Neural cell (in vitro differentiated cells): ENCODE measurements at regions not wholly inside any gene's neighbourhood (a gene's known extent, or its start where the extent isn't known, plus 50 kb on each side); places are given as distances from the start of the nearest gene placed in this dataset.

Experiments
- H2AFZ ChIP-seq: fragments of 200-600, 300-800 bp; sonication (generic), shearing (Covaris generic); 2 replicates; pipeline ENCODE4 v1.6.0; 2014; ENCODE audit warnings: low read depth, mild to moderate bottlenecking, antibody characterized with exemption, low read length, moderate library complexity
- H3F3A ChIP-seq: fragments of 200-600 bp; shearing (Covaris generic); 2 replicates; pipeline ENCODE4 v1.6.1; 2016; ENCODE audit warnings: mild to moderate bottlenecking, moderate library complexity, mixed read lengths, antibody characterized with exemption, low read length; ENCODE audit not compliant: insufficient read depth, poor library complexity, severe bottlenecking
- H3K27ac ChIP-seq: fragments of 200-600, 300-800 bp; sonication (generic), shearing (Covaris generic); 2 replicates; pipeline ENCODE4 v1.5.1; 2014; ENCODE audit warnings: mild to moderate bottlenecking, low read length, moderate library complexity
- H3K27me3 ChIP-seq: fragments of 300-800, 200-600 bp; sonication (generic), shearing (Covaris generic); 2 replicates; pipeline ENCODE4 v1.6.0; 2014; ENCODE audit warnings: mild to moderate bottlenecking, low read depth, low read length, moderate library complexity; ENCODE audit not compliant: insufficient read depth
- H3K36me3 ChIP-seq: fragments of 300-800, 200-600 bp; sonication (generic), shearing (Covaris generic); 2 replicates; pipeline ENCODE4 v1.5.1; 2014; ENCODE audit warnings: mild to moderate bottlenecking, antibody characterized with exemption, low read length, moderate library complexity; ENCODE audit not compliant: insufficient read depth
- H3K4me2 ChIP-seq: fragments of 300-800, 200-600 bp; sonication (generic), shearing (Covaris generic); 2 replicates; pipeline ENCODE4 v1.6.0; 2014; ENCODE audit warnings: mild to moderate bottlenecking, low read length
- H3K4me3 ChIP-seq: fragments of 300-800, 200-600 bp; sonication (generic), shearing (Covaris generic); 2 replicates; pipeline ENCODE4 v1.5.1; 2014; ENCODE audit warnings: mild to moderate bottlenecking, low read length, moderate library complexity
- H3K79me2 ChIP-seq: fragments of 200-600 bp; shearing (Covaris generic); replicated peaks from 2 replicates; pipeline ENCODE4 v1.6.0; 2014; ENCODE audit warnings: mild to moderate bottlenecking, low read length, moderate library complexity; ENCODE audit not compliant: insufficient read depth
- H3K9ac ChIP-seq: fragments of 300-800, 200-600 bp; sonication (generic), shearing (Covaris generic); 2 replicates; pipeline ENCODE4 v1.6.1; 2016; ENCODE audit warnings: mild to moderate bottlenecking, low read length, mixed read lengths
- H3K9me2 ChIP-seq: fragments of 200-600 bp; shearing (Covaris generic); 2 replicates; pipeline ENCODE4 v1.6.1; 2016; ENCODE audit warnings: mild to moderate bottlenecking, low read length, mixed read lengths; ENCODE audit not compliant: insufficient read depth
- H3K9me3 ChIP-seq: fragments of 200-600, 300-800 bp; sonication (generic), shearing (Covaris generic); 2 replicates; pipeline ENCODE4 v1.6.1; 2016; ENCODE audit warnings: mild to moderate bottlenecking, mixed run types, low read length, moderate library complexity, mixed read lengths
- H4K20me1 ChIP-seq: fragments of 200-600 bp; shearing (Covaris generic); 2 replicates; pipeline ENCODE4 v1.6.1; 2016; ENCODE audit warnings: mild to moderate bottlenecking, mixed run types; ENCODE audit not compliant: insufficient read depth
- EP300 ChIP-seq: fragments of 450-650 bp; conservative IDR thresholded peaks from 2 replicates; pipeline ENCODE4 v1.6.1; 2014; ENCODE audit warnings: antibody characterized with exemption, mild to moderate bottlenecking, moderate library complexity; ENCODE audit not compliant: poor library complexity, severe bottlenecking
- EZH2 ChIP-seq: fragments of 200-600, 300-800 bp; shearing (Covaris generic), sonication (generic); IDR thresholded peaks from 2 replicates; pipeline ENCODE4 v1.6.1; 2014; ENCODE audit warnings: antibody characterized with exemption, low read length, borderline replicate concordance, mild to moderate bottlenecking; ENCODE audit not compliant: insufficient read depth, poor library complexity, severe bottlenecking
- MXI1 ChIP-seq: fragments of 450-650 bp; conservative IDR thresholded peaks from 2 replicates; pipeline ENCODE4 v1.6.1; 2014; ENCODE audit warnings: antibody characterized with exemption, mild to moderate bottlenecking; ENCODE audit not compliant: poor library complexity, severe bottlenecking
- POLR2AphosphoS5 ChIP-seq: IDR thresholded peaks from 2 replicates; pipeline ENCODE4 v1.6.1; 2012
- RAD21 ChIP-seq: fragments of 450-650 bp; conservative IDR thresholded peaks from 2 replicates; pipeline ENCODE4 v1.6.1; 2014; ENCODE audit warnings: antibody characterized with exemption, mild to moderate bottlenecking, moderate library complexity
- SMC3 ChIP-seq: fragments of 450-650 bp; conservative IDR thresholded peaks from 2 replicates; pipeline ENCODE4 v1.6.1; 2014; ENCODE audit warnings: antibody characterized with exemption, mild to moderate bottlenecking, moderate library complexity; ENCODE audit not compliant: poor library complexity
- TAF1 ChIP-seq: IDR thresholded peaks from 2 replicates; pipeline ENCODE4 v1.6.1; 2012; ENCODE audit warnings: low read depth
- TF ChIP-seq, protein P1 (sequence below): IDR thresholded peaks from 2 replicates; pipeline ENCODE4 v1.6.1; 2012; ENCODE audit warnings: borderline replicate concordance
- TF ChIP-seq, protein P2 (sequence below): fragments of 450-650 bp; IDR thresholded peaks from 2 replicates; pipeline ENCODE4 v1.5.1; 2014; ENCODE audit warnings: antibody characterized with exemption, mild to moderate bottlenecking, moderate library complexity; ENCODE audit not compliant: poor library complexity, severe bottlenecking

DNA sequence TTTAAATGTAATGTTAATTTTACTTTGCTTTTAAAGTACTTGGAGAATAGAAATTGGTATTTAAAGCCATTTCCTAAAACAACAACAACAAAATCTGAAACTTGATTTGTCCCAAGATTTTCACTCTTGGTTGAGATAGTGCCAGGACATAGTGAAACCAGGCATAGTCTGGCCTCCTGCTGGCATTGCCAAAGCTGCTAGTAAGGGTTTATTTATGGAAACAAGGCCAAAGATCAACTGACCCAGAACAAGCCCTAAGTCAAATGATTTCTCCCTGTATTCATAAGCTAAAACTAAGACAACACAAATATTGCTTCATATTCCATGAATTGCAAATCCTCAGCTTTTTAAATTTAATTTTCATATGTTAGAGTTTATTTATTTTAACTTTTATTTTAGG is 227.5 kb upstream of the FGF13 start:
- no peaks in the 10 kb centered on the region for H3K9me2 ChIP-seq
- TF ChIP-seq POLR2AphosphoS5 (no peak), MXI1 (no peak), SMC3 (no peak), EP300 (no peak), EZH2 (no peak), TAF1 (no peak)
- TF ChIP-seq, protein P1, sequence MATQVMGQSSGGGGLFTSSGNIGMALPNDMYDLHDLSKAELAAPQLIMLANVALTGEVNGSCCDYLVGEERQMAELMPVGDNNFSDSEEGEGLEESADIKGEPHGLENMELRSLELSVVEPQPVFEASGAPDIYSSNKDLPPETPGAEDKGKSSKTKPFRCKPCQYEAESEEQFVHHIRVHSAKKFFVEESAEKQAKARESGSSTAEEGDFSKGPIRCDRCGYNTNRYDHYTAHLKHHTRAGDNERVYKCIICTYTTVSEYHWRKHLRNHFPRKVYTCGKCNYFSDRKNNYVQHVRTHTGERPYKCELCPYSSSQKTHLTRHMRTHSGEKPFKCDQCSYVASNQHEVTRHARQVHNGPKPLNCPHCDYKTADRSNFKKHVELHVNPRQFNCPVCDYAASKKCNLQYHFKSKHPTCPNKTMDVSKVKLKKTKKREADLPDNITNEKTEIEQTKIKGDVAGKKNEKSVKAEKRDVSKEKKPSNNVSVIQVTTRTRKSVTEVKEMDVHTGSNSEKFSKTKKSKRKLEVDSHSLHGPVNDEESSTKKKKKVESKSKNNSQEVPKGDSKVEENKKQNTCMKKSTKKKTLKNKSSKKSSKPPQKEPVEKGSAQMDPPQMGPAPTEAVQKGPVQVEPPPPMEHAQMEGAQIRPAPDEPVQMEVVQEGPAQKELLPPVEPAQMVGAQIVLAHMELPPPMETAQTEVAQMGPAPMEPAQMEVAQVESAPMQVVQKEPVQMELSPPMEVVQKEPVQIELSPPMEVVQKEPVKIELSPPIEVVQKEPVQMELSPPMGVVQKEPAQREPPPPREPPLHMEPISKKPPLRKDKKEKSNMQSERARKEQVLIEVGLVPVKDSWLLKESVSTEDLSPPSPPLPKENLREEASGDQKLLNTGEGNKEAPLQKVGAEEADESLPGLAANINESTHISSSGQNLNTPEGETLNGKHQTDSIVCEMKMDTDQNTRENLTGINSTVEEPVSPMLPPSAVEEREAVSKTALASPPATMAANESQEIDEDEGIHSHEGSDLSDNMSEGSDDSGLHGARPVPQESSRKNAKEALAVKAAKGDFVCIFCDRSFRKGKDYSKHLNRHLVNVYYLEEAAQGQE = no peak
- no peaks in the 10 kb centered on the region for H3K9me3 ChIP-seq
- H3K4me3 ChIP-seq = no peak overlapping the region
- no peaks in the 10 kb centered on the region for H3K79me2 ChIP-seq
- no peaks in the 10 kb centered on the region for H3K36me3 ChIP-seq
- no peak overlapping the region for H2AFZ ChIP-seq
- H4K20me1 ChIP-seq = no peaks in the 10 kb centered on the region
- H3K4me2 ChIP-seq = no peak overlapping the region
- no peaks in the 10 kb centered on the region for H3F3A ChIP-seq
- H3K9ac ChIP-seq = no peak overlapping the region
- no peak overlapping the region for H3K27ac ChIP-seq
- no peaks in the 10 kb centered on the region for H3K27me3 ChIP-seq

DNA sequence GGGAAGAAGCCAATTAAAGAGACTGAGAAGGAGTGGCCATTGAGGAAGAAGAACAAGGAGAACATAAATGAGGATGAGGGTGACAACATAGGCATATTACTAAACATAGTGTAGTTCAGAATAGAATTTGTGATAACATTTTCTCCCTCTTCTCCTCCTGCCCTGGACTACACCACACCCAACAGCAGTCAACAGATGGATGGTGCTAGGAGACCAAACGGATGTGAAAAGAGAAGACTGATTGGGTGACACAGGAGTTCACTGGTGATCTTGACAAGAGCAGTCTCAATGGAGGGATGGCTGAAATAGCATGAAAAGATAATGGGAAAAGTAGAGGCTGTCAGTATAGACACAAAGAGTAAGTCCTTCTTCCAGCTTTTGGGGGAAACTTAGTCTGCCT is 226.5 kb upstream of the FGF13 start:
- Histone ChIP-seq H3K27ac (no peak overlapping the region), H4K20me1 (no peaks in the 10 kb centered on the region), H3K36me3 (no peaks in the 10 kb centered on the region), H3K9me2 (no peaks in the 10 kb centered on the region), H3F3A (no peaks in the 10 kb centered on the region), H3K4me3 (no peak overlapping the region), H3K79me2 (no peaks in the 10 kb centered on the region), H3K27me3 (no peaks in the 10 kb centered on the region), H3K9ac (no peak overlapping the region), H3K9me3 (no peaks in the 10 kb centered on the region), H2AFZ (no peak overlapping the region), H3K4me2 (no peak overlapping the region)
- no peak for TF ChIP-seq POLR2AphosphoS5
- TF ChIP-seq EP300 = no peak
- no peak for TF ChIP-seq RAD21
- TF ChIP-seq, protein P1 = no peak
- TF ChIP-seq, protein P2, sequence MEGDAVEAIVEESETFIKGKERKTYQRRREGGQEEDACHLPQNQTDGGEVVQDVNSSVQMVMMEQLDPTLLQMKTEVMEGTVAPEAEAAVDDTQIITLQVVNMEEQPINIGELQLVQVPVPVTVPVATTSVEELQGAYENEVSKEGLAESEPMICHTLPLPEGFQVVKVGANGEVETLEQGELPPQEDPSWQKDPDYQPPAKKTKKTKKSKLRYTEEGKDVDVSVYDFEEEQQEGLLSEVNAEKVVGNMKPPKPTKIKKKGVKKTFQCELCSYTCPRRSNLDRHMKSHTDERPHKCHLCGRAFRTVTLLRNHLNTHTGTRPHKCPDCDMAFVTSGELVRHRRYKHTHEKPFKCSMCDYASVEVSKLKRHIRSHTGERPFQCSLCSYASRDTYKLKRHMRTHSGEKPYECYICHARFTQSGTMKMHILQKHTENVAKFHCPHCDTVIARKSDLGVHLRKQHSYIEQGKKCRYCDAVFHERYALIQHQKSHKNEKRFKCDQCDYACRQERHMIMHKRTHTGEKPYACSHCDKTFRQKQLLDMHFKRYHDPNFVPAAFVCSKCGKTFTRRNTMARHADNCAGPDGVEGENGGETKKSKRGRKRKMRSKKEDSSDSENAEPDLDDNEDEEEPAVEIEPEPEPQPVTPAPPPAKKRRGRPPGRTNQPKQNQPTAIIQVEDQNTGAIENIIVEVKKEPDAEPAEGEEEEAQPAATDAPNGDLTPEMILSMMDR = no peak
- no peak for TF ChIP-seq TAF1
- no peak for TF ChIP-seq EZH2
- TF ChIP-seq MXI1 = no peak
